SK-N-SH (cell line): ENCODE measurements at regions not wholly inside any gene's neighbourhood (a gene's known extent, or its start where the extent isn't known, plus 50 kb on each side); places are given as distances from the start of the nearest gene placed in this dataset.

ENCODE experiments used
- CTCF ChIA-PET: fragments of 300-600, 350-600 bp; formaldehyde crosslinking; extraction: SDS; loops from one replicate; lab custom pipeline; 2021; lab: Yijun Ruan, JAX
- POLR2A ChIA-PET: fragments of 350-600 bp; sonication (Branson Sonifier 250); formaldehyde crosslinking; extraction: SDS; loops from one replicate; lab custom pipeline; 2020; ENCODE audit warnings: antibody characterized with exemption, inconsistent platforms; lab: Yijun Ruan, JAX
- DNase-seq: peaks from one replicate; pipeline ENCODE4 v3.0.0; 2012
- H2AFZ ChIP-seq: fragments of 200-600 bp; sonication (generic); 2 replicates; pipeline ENCODE4 v1.8.1; 2016; ENCODE audit warnings: antibody characterized with exemption, mild to moderate bottlenecking, low read depth
- H3F3A ChIP-seq: fragments of 200-600 bp; sonication (generic); replicated peaks from 2 replicates; pipeline ENCODE3; 2016; ENCODE audit warnings: antibody characterized with exemption, mild to moderate bottlenecking; ENCODE audit not compliant: insufficient read depth
- H3K27ac ChIP-seq, 2 experiments: fragments of 200-500 bp in 1 of 2; fragments of 200-600 bp in 1 of 2; sonication (Bioruptor generic) in 1 of 2; sonication (generic), shearing (Covaris generic) in 1 of 2; 2 replicates each; pipeline versions ENCODE4 v1.5.1 to v1.6.1; 2014 to 2016; ENCODE audit warnings: low read depth in 2 of 2, inconsistent platforms in 1 of 2, low read length in 1 of 2, mild to moderate bottlenecking in 1 of 2, mixed read lengths in 1 of 2
- H3K27me3 ChIP-seq: fragments of 200-600 bp; sonication (generic), shearing (Covaris generic); 2 replicates; pipeline ENCODE4 v1.6.1; 2016; ENCODE audit warnings: mixed run types; ENCODE audit not compliant: insufficient read depth
- H3K36me3 ChIP-seq, 2 experiments: fragments of 200-500 bp in 1 of 2; fragments of 200-600 bp in 1 of 2; sonication (Bioruptor generic) in 1 of 2; sonication (generic) in 1 of 2; replicated peaks in 1 of 2; 2 replicates each; pipeline versions ENCODE3 to v1.5.1; 2014 to 2016; ENCODE audit warnings: low read length in 1 of 2, mild to moderate bottlenecking in 1 of 2; ENCODE audit not compliant: insufficient read depth in 2 of 2, control insufficient read depth in 1 of 2
- H3K4me1 ChIP-seq, 2 experiments: fragments of 200-500 bp in 1 of 2; fragments of 200-600 bp in 1 of 2; sonication (Bioruptor generic) in 1 of 2; sonication (generic), shearing (Covaris generic) in 1 of 2; 2 replicates each; pipeline versions ENCODE4 v1.5.1 to v1.6.1; 2014 to 2016; ENCODE audit warnings: low read depth in 1 of 2, low read length in 1 of 2, mixed run types in 1 of 2; ENCODE audit not compliant: insufficient read depth in 2 of 2, control insufficient read depth in 1 of 2
- H3K4me2 ChIP-seq: fragments of 200-600 bp; sonication (generic), shearing (Covaris generic); 2 replicates; pipeline ENCODE4 v1.6.1; 2017; ENCODE audit warnings: mixed run types
- H3K4me3 ChIP-seq, 2 experiments: fragments of 200-500 bp in 1 of 2; fragments of 200-600 bp in 1 of 2; sonication (Bioruptor generic) in 1 of 2; sonication (generic), shearing (Covaris generic) in 1 of 2; 2 replicates each; pipeline versions ENCODE4 v1.5.1 to v1.8.1; 2014 to 2016; ENCODE audit warnings: low read depth in 2 of 2, inconsistent platforms in 1 of 2, low read length in 1 of 2, mild to moderate bottlenecking in 1 of 2, mixed read lengths in 1 of 2, moderate library complexity in 1 of 2
- H3K79me2 ChIP-seq: fragments of 200-600 bp; sonication (generic); 2 replicates; pipeline ENCODE4 v1.8.1; 2017; ENCODE audit warnings: mild to moderate bottlenecking; ENCODE audit not compliant: insufficient read depth
- H3K9ac ChIP-seq: fragments of 200-600 bp; sonication (generic); 2 replicates; pipeline ENCODE4 v1.6.1; 2017; ENCODE audit warnings: mixed run types
- H3K9me2 ChIP-seq: fragments of 200-600 bp; sonication (generic); 2 replicates; pipeline ENCODE4 v1.6.1; 2017; ENCODE audit warnings: mixed run types
- H3K9me3 ChIP-seq: fragments of 200-600 bp; sonication (generic); 2 replicates; pipeline ENCODE4 v1.6.1; 2017; ENCODE audit warnings: mixed run types, mild to moderate bottlenecking, moderate library complexity
- H4K20me1 ChIP-seq: fragments of 200-600 bp; sonication (generic); 2 replicates; pipeline ENCODE4 v1.6.1; 2017; ENCODE audit warnings: mild to moderate bottlenecking, mixed run types; ENCODE audit not compliant: insufficient read depth
- CHD2 ChIP-seq: fragments of 150-350 bp; IDR thresholded peaks from 2 replicates; pipeline ENCODE4 v1.6.1; 2018; ENCODE audit warnings: low read length; ENCODE audit not compliant: partially characterized antibody
- EP300 ChIP-seq, 2 experiments: IDR thresholded peaks; 2 replicates each; pipeline versions ENCODE4 v1.4.0 to v1.6.1; 2012; ENCODE audit warnings: borderline replicate concordance in 1 of 2, low read depth in 1 of 2, low read length in 1 of 2
- FOSL2 ChIP-seq: IDR thresholded peaks from 2 replicates; pipeline ENCODE4 v1.4.0; 2012; ENCODE audit warnings: low read depth, mild to moderate bottlenecking, moderate library complexity, borderline replicate concordance
- FOXJ3 ChIP-seq: sonication (generic); formaldehyde crosslinking; IDR thresholded peaks from 2 replicates; pipeline ENCODE4 v1.5.1; 2020; ENCODE audit warnings: mild to moderate bottlenecking, missing genetic modification reagents
- GABPA ChIP-seq: IDR thresholded peaks from 2 replicates; pipeline ENCODE4 v1.4.0; 2012; ENCODE audit warnings: low read depth, mild to moderate bottlenecking
- JUND ChIP-seq: IDR thresholded peaks from 2 replicates; pipeline ENCODE4 v1.4.0; 2012
- MAX ChIP-seq: IDR thresholded peaks from 2 replicates; pipeline ENCODE4 v1.4.0; 2012; ENCODE audit warnings: low read depth
- MEF2A ChIP-seq: IDR thresholded peaks from 2 replicates; pipeline ENCODE4 v1.4.0; 2012; ENCODE audit warnings: low read depth, borderline replicate concordance
- NFIC ChIP-seq: IDR thresholded peaks from 2 replicates; pipeline ENCODE4 v1.4.0; 2012; ENCODE audit warnings: borderline replicate concordance
- POLR2AphosphoS5 ChIP-seq: IDR thresholded peaks from 2 replicates; pipeline ENCODE4 v1.6.1; 2012; ENCODE audit warnings: low read depth, low read length
- RAD21 ChIP-seq: IDR thresholded peaks from 2 replicates; pipeline ENCODE4 v1.6.1; 2012; ENCODE audit warnings: mild to moderate bottlenecking, low read length
- RXRA ChIP-seq: IDR thresholded peaks from 2 replicates; pipeline ENCODE4 v1.4.0; 2012; ENCODE audit warnings: low read depth, mild to moderate bottlenecking, borderline replicate concordance
- TCF12 ChIP-seq: IDR thresholded peaks from 2 replicates; pipeline ENCODE4 v1.4.0; 2012
- YY1 ChIP-seq: IDR thresholded peaks from 2 replicates; pipeline ENCODE4 v1.4.0; 2012; ENCODE audit warnings: low read depth, mild to moderate bottlenecking
- WGBS: methylation state at CpG from one replicate; pipeline ENCODE4 v1.1.6; 2017; ENCODE audit warnings: low lambda C conversion rate; 5-methylcytosine and 5-hydroxymethylcytosine counted together
- TF ChIP-seq, protein P1 (sequence below): IDR thresholded peaks from 2 replicates; pipeline ENCODE4 v1.4.0; 2012; ENCODE audit warnings: low read depth, borderline replicate concordance
- TF ChIP-seq, protein P2 (sequence below): IDR thresholded peaks from 2 replicates; pipeline ENCODE4 v1.6.1; 2012; ENCODE audit warnings: mild to moderate bottlenecking, low read depth, low read length, moderate library complexity
- TF ChIP-seq, protein P3 (sequence below): IDR thresholded peaks from 2 replicates; pipeline ENCODE4; 2012

- no peaks in the 10 kb centered on the region for H3F3A ChIP-seq
- no peak overlapping the region for H3K9ac ChIP-seq
- CTCF ChIA-PET = interaction anchor here (0.8 kb wide), 1 partner anchor 1081 kb away, joined by 3 read pairs; no protein-coding TSS in a partner anchor
- POLR2A ChIA-PET = no interaction called here
- no peaks in the 10 kb centered on the region for H3K27me3 ChIP-seq
- no peak for DNase-seq
- H2AFZ ChIP-seq = no peak overlapping the region
- TF ChIP-seq CHD2 (no peak), TCF12 (no peak), RXRA (no peak), YY1 (no peak), EP300 (IDR thresholded peaks at IDR 0.05; ENCODE audit: borderline replicate concordance in 1 of 2, low read depth in 1 of 2, low read length in 1 of 2) (no peak), GABPA (no peak), POLR2AphosphoS5 (no peak), FOXJ3 (CRISPR knock-in tag) (no peak), JUND (no peak), MAX (no peak), MEF2A (no peak), RAD21 (no peak), NFIC (no peak), FOSL2 (no peak)
- TF ChIP-seq, protein P1, sequence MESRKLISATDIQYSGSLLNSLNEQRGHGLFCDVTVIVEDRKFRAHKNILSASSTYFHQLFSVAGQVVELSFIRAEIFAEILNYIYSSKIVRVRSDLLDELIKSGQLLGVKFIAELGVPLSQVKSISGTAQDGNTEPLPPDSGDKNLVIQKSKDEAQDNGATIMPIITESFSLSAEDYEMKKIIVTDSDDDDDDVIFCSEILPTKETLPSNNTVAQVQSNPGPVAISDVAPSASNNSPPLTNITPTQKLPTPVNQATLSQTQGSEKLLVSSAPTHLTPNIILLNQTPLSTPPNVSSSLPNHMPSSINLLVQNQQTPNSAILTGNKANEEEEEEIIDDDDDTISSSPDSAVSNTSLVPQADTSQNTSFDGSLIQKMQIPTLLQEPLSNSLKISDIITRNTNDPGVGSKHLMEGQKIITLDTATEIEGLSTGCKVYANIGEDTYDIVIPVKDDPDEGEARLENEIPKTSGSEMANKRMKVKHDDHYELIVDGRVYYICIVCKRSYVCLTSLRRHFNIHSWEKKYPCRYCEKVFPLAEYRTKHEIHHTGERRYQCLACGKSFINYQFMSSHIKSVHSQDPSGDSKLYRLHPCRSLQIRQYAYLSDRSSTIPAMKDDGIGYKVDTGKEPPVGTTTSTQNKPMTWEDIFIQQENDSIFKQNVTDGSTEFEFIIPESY = no peak
- TF ChIP-seq, protein P2, sequence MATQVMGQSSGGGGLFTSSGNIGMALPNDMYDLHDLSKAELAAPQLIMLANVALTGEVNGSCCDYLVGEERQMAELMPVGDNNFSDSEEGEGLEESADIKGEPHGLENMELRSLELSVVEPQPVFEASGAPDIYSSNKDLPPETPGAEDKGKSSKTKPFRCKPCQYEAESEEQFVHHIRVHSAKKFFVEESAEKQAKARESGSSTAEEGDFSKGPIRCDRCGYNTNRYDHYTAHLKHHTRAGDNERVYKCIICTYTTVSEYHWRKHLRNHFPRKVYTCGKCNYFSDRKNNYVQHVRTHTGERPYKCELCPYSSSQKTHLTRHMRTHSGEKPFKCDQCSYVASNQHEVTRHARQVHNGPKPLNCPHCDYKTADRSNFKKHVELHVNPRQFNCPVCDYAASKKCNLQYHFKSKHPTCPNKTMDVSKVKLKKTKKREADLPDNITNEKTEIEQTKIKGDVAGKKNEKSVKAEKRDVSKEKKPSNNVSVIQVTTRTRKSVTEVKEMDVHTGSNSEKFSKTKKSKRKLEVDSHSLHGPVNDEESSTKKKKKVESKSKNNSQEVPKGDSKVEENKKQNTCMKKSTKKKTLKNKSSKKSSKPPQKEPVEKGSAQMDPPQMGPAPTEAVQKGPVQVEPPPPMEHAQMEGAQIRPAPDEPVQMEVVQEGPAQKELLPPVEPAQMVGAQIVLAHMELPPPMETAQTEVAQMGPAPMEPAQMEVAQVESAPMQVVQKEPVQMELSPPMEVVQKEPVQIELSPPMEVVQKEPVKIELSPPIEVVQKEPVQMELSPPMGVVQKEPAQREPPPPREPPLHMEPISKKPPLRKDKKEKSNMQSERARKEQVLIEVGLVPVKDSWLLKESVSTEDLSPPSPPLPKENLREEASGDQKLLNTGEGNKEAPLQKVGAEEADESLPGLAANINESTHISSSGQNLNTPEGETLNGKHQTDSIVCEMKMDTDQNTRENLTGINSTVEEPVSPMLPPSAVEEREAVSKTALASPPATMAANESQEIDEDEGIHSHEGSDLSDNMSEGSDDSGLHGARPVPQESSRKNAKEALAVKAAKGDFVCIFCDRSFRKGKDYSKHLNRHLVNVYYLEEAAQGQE = no peak
- TF ChIP-seq, protein P3, sequence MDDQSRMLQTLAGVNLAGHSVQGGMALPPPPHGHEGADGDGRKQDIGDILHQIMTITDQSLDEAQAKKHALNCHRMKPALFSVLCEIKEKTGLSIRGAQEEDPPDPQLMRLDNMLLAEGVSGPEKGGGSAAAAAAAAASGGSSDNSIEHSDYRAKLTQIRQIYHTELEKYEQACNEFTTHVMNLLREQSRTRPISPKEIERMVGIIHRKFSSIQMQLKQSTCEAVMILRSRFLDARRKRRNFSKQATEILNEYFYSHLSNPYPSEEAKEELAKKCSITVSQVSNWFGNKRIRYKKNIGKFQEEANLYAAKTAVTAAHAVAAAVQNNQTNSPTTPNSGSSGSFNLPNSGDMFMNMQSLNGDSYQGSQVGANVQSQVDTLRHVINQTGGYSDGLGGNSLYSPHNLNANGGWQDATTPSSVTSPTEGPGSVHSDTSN = no peak
- H3K36me3 ChIP-seq = no peaks in the 10 kb centered on the region
- H4K20me1 ChIP-seq = no peaks in the 10 kb centered on the region
- H3K4me1 ChIP-seq = no peaks in the 10 kb centered on the region
- H3K4me2 ChIP-seq = no peak overlapping the region
- H3K4me3 ChIP-seq = no peak overlapping the region
- H3K9me2 ChIP-seq = no peaks in the 10 kb centered on the region
- H3K79me2 ChIP-seq = no peaks in the 10 kb centered on the region
- 60% methylated on average over 6 of the region's 6 CpGs for WGBS
- H3K27ac ChIP-seq = no peak overlapping the region
- no peaks in the 10 kb centered on the region for H3K9me3 ChIP-seq
Observed at GRCh38 chr15:87193481-87193880, 1063.1 kb downstream of the NTRK3 start.
